ENCODE measurements at regions not wholly inside any gene's neighbourhood (a gene's known extent, or its start where the extent isn't known, plus 50 kb on each side); places are given as distances from the start of the nearest gene placed in this dataset.

DNA sequence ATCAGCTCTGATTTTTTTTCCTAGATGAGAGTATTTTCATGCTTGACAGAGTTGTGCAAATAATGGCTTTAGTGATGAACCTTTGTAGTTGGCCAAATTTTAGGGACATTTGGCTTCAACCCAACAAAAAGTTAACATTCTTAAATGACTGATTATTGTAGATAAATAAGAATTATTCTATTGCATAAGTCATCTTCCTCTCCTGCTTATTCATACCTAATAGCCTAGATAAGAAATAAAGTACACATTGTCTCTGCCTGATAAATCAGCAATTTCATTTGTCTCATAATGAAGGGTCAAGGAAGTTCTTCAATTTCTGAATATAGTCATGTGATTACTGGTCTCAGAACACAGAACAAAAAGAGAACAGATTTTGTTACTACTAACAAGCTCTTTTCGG is 428.9 kb upstream of the IL12A start:
- no peak for DNase-seq

DNA sequence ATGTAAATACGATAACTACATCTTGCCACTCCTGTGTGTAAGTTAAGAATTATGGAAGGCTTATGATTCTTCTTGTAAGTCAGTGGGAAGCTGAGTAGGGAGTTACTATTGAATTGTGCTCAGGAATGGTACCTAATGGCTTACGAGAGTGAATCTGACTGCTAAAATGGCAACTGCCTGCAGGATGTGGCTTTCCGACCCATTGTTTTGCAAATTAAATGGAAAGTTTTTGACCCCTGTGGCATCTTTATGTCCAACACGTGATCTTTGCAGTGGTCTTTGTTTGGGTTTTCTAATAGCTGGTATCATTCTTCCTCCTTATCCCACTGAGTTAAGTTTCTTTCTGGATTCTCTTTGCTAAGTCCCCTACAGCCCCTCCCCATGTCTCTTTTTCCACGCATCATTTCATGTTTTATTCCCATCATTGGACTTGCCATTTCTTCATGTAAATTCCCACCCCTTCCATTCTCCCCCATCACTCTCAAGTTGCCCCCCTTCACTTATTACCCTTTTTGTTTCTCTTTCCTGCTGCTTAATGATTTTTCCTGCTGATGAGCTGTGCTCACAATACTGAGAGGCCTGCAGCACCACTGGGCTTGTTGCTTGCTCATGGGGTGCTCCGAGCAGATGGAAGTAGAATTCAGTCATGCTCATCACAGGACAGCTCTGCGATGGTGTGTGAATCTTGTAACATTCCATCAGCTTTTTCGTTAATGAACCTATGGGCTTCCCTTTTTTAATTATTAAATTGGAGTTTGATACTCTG is 428.2 kb upstream of the IL12A start:
- no peak for DNase-seq

DNA sequence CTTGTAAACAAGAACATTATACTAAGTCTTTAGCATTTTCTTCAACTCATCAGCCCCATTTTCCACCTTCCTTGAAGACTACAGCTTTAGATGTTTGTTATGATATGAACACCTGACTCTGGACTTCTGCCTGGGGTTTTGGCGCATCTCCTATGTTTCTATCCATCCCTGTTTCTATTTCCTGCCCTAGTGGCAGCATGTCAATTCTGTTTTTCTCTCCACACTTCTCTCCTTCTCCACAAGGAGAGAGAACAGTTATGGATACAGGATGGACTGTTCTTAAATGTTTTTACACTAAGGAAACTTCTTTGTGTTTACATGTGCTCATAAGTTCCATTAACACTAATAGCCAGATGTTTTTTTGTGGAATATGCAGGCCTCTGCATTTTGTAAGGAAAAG is 423.3 kb upstream of the IL12A start:
- no peak for DNase-seq

DNA sequence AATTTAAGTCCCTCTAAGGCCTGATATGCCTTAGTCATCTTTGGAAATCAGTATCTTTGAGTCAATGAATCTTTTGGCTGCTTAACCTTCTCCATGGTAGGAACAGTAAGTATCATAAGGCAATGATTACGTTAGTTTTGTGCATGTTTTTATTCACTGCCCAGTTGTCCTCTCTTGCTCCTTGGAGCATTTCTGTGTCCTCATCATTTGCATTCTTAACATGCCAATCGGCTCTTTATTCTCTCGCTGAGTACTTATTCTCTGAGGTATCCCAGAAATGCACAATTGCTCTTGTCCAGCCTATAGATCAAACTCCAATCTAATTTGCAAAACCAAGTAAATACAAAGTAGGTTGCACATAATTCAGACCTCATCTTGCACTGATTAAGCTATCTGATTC is 405.0 kb upstream of the IL12A start:
- DNase-seq = no peak

DNA sequence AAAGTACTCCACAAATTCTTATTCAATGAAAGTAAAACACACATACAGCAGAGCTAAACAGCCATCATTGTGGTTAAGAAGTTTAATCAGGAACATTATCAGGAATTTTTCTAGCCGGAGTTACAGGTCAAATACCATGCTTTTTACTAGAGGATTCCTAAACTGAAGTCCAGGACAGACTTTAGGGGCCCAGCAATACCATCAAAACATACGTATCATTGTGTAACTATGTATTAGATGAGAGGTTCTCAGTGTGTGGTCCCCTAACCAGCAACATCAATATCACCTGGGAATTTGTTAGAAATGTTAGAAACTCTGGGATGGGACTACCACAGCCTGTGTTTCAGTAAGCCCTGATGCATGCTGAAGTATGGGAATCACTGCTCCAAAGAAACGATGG is 404.2 kb upstream of the IL12A start:
- DNase-seq = no peak

DNA sequence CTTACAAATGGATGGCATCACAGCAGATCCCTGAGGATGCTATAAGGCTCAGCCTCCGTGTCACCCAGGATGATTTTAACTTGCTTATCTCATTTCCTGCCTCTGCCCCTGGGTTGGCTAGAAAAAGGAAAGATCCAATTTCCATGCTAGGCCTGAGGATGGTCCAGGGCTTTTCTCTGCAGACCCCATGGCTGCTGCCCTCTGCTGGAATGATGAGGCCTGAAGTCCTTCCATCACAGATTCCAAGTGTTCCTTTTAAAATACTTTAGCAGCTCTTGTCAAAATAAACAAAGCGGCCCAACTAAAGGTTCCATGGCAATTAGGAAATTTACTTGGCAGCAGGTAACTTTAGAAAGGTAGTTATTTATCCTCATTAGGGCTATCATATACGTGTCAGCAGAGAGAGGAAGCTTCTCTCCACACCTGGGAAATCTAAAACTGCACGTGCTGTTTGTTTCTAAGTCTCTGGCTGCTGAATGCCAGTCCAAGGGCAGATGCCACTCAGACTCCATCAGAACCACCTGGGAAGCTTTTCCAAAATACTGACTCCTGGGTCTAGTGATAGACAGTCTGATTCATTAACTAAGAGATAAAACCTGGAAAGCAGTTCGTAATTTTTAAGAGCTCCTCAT is 401.9 kb upstream of the IL12A start:
- DNase-seq = no peak

DNA sequence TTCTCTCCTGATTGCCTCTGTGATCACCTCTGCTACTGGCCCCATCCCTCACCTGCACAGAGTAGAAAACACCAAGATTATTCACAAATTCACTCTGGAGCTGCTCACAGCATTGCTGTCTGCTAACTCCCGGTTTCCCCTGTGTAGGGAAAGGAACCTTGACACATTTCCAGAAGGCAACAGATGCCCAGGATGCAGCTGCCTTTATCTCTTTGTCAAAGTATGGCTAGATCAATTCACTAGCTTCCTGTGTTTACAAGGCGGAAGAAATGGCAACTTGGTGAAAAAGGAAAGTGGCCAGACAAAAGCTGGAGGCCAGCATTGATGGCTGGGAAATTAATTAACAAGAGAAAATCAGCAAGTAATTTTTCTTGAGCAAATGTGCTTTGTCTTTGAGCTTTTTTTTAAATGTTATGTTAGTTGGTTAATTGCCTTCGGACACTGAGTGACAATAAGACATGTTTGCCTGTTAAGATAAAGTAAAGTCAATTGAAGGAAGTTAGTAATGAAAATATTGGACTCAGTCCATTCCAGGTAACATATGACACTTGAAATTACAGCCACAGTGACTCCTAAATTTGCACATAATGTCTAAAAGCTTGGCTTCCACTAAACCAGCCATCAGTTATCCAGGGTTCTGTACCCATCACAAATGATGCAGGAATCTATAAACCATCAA is 394.6 kb upstream of the IL12A start:
- no peak for DNase-seq

DNA sequence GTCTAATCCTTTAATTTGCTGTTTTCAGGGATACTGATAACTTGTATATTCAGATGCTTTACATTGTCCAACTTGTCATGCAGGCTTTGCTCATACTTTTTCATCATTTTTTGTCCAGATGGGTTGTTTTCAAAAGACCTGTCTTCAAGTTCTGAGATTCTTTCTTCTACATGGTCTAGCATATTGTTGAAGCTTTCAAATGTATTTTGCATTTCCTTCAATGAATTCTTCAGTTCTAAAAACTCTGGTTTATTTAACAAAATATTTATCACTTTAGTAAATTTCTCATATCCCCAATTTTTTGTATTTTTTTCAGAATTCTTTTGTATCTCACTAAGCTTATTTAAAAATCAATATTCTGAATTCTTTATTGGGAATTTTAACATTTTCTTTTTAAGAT is 388.3 kb upstream of the IL12A start:
- no peak for DNase-seq

DNA sequence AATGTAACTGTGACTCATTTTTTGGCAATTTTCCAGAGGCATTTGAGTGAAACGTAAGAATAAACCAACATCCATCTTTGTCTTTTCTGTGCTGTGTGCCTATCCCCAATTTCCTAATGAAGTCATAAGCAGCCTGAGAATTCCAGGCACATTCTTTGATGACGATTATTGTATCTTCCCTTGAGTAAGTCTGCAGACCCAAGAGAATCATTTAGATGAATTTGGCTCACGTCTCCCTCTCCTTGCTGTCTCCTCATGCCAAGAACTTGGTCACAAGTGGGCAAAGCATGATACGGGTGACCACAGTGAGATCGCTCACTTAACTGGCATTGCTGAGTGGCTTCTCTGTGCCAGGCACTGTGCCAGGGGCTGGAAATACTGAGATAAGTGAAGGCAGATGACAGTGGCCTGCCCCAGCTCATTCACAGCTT is 384.5 kb upstream of the IL12A start:
- peak; percentile 15 for DNase-seq

DNA sequence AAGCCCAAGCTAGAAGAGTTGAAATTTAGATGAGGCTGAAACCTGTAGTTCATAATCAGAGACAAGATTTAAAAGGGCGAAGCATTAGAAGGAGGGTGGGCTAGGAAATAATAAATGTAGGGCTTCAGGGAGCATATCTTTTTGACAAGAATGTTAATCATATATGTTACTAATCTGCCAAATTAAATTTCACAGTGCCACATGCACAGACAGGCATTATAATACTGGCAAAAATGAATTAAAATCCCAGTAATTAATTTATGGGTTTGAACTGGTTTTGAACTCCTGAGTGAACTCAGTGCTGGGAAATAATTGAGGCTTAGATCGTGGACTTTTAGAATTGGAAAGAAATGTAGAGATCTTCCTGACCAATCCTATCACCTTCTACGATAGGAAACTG is 383.5 kb upstream of the IL12A start:
- no peak for DNase-seq

DNA sequence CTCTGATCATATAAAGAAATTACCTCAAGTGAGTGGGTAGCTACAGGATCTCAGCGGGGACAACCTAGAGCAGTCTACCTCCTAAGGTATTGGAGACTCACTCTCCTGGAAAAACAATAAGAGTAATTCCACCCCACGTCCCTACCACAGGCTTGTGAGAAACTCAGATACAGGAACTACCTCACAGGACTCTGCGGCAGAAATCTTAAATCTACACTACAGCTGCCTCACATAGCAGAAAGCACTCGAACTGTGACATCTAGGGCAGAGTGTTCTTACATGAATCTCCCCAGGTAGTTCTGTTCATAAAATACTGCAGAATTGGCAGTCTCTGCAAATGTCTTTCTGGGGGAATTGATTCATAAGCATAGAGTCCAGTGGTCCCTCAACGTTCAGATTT is 382.9 kb upstream of the IL12A start:
- DNase-seq = no peak

DNA sequence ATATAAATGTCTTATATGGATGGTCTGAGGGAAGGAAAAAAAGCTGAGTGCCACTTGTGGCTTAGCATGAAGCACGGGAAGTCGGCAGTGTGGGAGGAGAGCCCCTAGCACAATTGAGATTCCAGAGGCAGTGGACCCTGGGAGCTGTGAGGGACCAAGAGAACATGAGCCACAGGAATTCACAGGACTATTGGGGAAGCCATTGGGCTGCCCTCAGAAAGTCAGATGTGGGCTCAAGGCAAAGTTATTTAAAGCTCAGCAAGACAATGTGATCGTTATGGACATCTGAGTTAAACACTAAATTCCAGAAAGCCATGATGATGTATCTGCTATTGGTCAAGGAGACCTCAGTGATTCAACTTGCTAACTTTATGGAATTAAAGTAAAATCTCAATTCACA is 380.8 kb upstream of the IL12A start:
- no peak for DNase-seq

DNA sequence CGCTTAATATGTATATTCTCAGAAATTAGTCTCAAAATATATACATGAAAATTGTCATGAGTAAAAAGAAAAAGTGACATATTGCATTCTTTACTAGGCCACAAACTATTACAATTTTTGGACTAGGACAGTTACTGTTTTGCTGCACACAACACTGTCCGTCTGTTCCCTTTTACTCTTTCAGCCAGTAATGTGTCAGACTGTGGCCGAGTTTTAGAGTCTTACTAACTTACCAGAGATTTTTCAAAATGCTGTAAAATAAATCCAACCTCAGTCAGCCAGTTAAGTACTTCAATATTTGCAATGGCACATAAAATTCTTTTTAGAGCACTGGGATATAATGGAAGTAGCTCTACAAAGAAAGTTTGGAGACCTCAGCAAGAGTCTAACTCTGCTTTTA is 380.3 kb upstream of the IL12A start:
- DNase-seq = no peak

DNA sequence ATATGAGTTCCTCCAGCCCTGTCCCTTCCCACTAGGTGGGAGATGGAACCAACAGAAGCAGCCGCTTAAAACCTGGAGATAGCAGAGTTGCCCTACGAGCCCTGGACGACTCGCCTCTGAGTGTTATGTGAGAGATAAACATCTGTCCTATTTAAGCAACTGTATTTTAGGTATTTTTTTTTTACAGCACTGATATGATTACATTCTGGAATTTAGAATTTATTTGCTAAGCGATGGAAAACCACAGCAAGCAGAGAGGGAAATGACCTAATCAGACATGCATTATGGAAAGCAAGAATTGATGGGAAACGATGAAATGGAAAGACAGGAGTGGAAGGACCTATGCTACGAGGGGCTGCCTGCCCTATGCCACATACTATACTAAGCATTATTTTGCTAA is 379.0 kb upstream of the IL12A start:
- no peak for DNase-seq

DNA sequence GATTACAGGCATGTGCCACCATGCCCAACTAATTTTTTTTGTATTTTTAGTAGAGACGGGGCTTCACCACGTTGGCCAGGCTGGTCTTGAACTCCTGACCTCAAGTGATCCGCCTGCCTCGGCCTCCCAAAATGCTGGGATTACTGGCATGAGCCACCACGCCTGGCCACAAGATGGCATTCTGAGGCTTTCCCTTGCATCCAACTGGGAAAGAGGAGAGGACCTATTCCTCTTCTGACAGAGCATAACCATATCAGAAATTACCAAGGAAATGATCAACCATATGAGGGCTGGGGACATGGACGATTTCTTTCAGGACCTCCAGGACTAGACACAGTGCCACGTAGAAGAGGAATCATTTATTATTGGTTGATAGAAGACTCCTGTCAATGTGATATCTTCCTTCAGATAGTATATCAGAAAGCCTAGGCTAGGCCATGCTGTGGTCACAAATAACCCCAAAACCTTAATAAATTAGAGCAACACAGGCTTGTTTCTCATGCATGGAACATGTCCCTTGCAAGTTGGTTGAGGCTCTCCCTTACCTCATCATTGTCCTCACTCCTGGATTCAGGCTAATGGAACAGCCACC is 372.3 kb upstream of the IL12A start:
- DNase-seq = no peak

DNA sequence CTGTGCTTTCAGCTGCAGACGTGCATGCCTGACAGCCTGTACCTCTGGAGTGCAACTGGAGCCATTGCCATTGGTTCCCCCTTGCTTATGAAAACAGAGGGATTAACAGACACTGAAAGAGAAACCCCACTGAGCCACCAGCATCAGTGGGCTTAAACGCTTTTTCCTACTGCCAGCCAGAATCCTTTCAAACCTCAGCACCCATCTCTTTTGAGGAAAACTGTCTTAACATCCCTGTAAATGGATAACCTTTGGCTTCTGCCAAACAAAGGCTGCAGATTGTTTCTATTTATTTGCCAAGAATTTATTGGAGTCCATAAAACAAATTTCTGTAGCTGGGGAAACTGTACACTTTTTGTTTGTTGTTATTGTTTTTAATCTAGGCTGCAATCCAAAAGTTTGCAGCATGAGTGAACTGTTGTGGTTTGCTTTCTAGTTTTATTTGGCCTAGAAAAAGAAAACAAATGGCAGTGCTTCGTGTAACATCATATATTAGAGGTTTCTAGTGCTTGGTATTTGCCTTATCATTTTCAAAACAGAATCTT is 369.2 kb upstream of the IL12A start:
- DNase-seq = no peak

DNA sequence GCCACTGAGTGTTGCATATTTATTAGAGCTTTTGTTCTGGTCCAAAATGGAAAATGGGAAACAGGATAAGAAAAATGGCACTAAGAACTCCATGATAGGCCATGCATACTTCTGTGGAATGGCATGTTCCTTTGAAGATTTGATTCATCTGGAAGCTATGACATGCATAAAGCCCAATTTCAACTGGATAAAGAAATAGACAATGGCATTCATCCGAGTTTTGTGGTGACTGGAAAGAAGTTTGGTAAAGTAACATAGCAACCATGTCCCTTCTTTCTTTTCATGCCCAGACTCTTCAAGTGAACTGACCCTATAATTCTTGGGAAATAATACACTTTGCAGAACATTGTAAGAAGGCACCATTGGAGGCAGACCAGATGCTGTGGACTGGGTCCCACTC is 368.4 kb upstream of the IL12A start:
- DNase-seq = no peak

DNA sequence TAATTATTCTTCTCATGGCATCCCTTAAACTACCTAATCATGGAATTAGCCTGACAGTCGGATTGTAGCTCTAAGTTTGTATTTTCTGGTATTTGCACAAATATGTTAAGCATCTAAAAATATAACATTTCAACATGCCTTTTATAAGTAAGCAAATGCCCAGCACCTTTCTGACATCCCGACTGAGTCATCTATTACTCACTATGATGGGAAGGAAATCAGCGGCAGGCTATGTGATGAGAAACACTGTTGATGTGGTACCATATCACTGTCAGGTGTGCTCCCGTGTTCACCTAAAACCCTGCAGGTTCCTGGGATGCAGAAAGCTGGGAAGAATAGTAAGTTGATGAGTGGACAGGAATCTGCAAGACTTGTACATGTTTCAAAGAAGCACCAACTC is 367.8 kb upstream of the IL12A start:
- DNase-seq = no peak

DNA sequence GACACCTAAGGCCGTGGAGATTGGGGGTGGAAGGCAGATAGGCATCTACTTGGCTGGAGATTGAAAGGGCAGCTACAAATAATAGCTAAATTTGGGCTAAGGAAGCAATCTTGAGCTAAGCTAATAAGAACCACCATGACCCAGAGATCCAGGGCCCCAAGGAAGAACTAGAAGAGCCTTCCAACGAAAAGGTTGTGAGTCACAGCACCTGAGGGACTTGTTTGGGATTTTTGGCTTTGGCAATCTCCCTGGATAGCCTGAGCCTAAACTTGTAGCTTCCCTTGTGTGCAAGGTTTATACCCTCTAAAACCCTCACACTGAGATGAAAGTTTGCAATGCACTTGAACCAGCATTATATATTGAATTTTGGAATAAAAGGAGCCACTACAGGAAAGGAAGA is 364.0 kb upstream of the IL12A start:
- no peak for DNase-seq

DNA sequence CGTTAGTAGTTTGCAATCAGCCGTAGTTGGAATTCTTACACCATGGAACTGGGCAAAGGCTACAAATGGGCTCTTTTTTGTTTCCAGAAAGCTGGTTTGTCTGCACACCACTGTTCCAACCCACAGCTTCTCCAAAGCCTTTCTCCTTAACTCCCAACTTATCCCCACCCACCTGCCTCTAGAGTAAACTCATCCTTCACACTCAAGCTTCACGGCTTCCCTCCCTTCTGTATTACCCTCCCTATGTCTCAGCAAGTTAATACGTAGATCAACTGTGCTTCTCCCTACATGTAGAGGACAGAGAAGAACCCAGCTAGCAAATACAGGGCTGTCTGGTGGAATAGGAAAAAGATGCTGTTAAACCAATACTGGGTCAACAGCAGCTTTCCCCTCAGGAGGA is 363.0 kb upstream of the IL12A start:
- no peak for DNase-seq

DNA sequence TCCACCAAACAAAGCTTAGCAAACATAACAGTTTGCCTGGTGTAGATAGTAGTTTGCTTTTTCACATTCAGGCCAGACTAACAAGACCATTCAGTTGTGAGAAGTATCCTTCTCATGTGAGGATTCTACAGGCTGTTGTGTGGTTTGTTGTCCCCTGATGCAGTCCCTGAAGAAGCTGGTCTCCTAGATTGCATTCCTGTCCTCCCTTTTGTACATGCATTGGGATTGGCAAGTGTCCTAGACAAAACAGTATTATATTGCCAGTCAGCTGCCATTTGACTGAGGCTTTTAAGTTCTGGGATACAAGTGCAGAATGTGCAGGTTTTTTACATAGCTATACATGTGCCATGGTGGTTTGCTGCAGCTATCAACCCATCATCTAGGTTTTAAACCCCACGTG is 362.0 kb upstream of the IL12A start:
- no peak for DNase-seq

DNA sequence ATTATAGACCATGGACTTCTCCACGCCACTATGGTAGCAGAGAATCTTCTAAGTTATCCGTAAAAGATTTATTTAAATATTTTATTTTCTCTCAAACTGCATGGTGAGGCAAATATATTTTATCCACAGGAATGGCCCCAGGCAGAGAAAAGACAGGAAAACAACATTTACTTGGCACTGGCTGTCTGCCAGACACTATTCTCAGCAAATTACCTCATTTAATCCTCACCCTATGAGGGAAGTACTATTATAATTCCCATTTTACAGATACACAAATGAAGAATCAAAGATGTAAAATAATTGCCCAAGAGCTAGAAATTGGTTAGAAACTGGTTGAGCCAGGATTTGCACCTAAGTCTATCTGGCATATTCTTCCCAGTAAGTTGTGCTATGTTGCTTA is 361.4 kb upstream of the IL12A start:
- DNase-seq = no peak

DNA sequence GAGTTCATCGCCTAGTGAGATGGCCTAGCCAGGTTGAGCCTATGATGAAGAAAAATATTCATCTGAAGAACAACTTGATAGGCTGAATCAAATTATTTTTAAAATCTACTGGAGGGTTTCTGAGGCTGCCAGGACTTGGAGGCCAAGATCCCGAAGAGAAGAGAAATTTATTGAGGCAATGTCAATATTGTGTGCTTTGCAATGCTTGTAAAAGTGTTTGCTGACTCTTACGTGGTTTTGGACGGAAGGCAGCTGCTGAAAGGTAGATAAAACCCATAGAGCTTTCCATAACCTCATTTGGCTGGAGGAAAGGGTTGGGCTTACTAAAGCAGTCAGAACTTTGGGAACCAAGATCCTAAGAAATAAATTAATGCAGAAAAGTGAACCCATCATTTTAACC is 361.0 kb upstream of the IL12A start:
- no peak for DNase-seq

Measured in hematopoietic multipotent progenitor cell treated with erythropoietin and hydrocortisone succinate and interleukin-3 and kit ligand, for 6 days (in vitro differentiated cells).